Astrocyte of the hippocampus (primary cell): ENCODE measurements at regions not wholly inside any gene's neighbourhood (a gene's known extent, or its start where the extent isn't known, plus 50 kb on each side); places are given as distances from the start of the nearest gene placed in this dataset.
"Not testable (repeated sequence)": the region's sequence is repeated elsewhere in the genome, so short reads cannot be mapped to it uniquely, and the experiment has no call there.

Experiments used
- DNase-seq: peaks from one replicate; pipeline ENCODE4 v3.0.0; 2011; ENCODE audit warnings: low read depth, low spot score

DNA sequence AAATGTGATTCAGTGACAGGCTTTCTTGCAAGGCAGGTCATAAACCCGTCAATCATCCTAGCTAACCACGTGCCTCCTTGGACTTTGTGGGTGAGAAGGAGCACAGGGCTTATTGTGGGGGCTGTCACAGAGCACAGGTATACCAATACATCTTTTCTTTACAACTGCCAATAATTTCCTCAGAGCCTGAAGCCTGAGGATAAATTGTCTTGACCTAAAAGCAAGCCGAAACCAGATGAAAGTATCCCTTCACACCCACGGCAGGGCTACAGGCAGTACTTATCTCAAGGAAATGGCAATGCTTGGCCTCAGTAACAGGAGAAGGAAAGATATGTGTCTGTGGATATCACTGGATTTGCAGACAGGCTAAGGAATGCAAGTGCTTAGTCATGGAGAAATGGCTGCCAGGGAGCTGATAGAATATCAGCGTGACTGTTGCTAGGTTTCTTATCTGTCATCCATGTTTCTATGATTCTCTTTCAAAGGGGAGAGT is 90.3 kb upstream of the ZNF366 start:
- DNase-seq, result peak; percentile 83

DNA sequence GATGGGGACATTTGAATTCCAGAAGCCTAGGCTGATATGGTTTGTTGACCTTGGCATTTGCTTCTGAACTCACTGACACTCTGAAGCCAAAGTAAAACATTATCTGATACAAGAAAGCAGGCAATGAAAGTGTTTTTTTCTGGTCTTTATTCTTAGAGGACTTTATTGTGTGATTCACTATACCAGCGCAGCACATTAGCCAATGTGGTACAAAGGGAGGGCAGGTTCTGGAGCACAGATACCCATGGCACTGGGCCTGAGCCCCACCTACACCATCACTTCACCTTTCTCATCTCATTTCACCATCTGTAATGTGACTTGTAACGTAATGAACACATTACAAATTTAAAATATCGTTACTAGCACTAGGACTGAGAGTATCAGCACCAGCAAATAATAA is 89.7 kb upstream of the ZNF366 start:
- DNase-seq, result peak; percentile 15

DNA sequence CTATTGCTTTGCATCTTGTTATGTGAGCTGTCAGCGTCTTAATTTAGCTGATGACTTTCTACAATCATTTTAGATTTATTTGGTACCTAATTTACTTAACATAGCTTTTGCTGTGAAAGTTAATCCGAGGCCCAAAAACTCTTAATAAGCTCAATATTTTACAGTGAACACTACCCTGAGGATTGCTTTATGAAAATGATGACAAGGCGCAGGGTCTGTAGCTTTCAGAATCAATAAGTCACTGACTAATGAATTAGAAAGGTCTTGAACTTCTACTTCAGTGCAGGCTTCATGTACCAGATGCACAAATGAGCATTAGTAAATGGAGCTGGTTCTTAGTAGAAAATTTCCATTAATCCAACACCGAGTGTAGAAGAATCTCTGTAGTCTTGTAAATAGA is 81.4 kb upstream of the ZNF366 start:
- no peak for DNase-seq

DNA sequence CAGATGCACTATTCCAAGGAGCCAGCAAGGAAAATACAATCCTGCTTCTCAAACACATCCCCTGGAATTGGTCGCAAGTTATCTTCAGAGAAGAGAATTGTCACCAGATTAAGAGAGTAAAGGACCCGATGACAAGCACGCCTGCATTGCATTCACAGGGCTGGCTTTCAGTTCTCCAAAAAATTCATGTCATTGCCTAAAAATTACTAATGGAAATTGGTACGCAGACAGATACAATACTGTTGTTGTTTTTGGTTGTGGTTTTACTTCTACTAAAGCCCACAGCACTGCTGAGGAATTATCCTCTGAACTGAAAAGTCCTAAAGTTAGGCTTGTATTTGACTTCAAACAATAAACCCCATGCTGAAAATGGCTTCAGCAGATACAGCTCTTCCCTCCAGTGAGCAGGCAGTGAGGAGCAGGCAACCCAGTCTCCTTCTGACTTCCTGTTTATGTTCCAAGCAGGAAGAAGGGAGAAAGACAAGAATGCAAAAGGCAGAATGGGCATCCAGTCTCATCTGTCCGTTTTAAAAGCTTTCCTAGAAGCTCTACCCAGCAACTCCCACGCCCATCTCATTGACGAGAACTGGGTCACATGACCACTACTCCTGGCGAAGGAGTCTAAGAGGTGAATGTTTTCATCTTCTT is 80.6 kb upstream of the ZNF366 start:
- DNase-seq, result no peak

DNA sequence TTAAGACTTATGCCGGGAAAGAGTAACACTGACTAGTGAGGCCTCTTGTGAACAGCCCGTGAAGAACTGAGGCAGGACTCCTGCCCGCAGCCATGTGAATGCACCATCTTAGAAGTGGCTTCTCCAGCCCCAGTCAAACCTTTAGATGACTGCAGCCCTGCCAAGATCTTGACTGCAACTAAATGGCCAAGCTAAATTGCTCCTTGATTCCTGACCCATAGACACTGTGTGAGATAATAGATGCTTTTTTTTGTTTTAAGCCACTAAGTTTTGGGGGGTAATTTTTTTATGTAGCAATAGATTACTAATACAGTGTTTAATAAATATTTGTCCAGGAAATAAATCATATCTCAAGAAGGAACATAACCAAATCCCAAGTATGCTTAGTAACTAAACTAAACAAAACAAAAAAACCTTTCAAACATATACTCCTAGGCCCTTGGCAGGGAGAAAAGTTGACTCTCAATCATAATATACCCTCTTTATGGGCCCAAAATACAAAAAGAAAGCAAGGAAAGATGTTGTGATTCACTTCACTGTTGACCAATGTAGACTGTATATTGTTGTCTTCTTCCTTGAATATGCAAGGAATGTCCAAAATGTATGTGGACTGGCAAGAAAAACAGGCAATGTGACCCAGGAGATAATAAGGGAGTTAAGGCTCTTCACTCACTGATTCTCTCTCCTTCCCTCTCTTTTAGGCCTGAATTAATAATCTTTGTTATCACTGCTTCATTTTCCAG is 79.7 kb upstream of the ZNF366 start:
- no peak for DNase-seq

DNA sequence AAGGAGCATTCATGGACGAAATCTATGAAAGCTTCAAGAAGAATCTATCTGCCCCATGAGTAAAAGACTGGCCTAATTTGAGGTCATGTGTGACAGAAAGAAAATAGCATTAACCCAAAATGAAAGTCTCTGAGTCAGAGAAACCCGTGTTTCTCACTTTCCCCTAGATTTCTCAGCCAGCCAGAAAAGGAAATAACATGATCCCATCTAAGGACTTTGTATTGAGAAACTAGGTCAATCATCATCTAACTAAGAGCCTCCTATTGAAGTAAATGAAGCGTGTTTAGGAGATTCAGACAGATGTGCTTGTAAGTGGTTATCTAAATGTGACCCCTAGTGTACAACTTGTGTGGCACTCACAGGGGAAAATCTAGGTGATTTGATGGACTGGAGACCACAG is 77.3 kb upstream of the ZNF366 start:
- DNase-seq, result no peak

DNA sequence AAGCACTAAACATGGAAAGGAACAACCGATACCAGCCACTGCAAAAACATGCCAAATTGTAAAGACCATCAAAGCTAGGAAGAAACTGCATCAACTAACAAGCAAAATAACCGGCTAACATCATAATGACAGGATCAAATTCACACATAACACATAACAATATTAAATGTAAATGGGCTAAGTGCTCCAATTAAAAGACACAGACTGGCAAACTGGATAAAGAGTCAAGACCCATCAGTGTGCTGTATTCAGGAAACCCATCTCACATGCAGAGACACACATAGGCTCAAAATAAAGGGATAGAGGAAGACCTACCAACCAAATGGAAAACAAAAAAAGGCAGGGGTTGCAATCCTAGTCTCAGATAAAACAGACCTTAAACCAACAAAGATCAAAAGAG is 72.1 kb upstream of the ZNF366 start:
- DNase-seq, result not testable (repeated sequence)

DNA sequence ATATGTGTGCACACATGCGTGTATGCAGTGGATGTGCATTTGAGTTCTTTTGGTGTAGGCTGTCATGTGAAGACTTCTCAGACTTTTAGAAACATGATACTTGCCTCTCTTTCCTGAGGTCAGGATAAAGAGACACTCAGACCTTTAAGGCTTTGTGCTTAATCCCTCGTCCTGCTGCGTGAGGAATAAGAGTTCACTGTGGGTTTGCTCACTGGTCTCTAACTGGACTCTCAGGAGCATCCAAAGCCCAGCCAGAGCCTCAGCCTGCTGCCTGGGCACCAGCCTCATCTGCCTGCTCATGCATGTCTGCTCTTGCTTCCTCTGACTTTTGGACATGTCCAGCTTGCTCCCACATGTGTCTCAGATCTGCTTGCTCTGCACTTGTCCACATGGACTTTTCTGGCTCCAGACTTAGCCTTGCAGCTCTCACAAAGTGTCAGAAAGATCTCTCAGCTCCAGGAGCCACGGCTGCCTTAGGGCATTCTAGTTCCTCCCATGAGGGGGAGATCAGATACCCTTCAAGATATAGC is 65.1 kb upstream of the ZNF366 start:
- DNase-seq, result no peak

DNA sequence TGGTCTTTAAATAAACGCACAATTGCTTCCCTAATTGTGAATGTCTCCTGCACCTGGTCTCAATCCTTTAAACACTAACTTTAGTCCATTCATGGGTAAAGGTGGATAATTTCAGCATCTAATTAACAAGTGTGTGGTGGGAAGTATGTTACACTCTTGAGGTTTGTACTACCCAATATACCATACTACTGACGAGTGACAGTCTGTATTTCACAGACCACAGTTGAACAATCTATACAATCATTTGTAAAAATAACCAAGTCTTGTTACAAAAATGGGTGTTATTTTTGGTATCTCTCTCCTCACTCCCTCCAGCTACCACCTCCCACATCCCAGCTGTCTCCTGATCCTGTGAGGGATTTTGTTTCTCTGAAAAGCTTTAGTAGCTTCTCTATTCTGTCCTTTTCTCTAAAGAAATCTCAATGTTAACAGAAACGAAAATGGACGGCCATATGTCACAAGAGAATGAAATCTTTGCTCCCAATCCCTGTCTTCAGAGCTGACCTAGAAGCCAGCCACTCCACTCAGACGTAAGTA is 62.3 kb upstream of the ZNF366 start:
- DNase-seq, result no peak

DNA sequence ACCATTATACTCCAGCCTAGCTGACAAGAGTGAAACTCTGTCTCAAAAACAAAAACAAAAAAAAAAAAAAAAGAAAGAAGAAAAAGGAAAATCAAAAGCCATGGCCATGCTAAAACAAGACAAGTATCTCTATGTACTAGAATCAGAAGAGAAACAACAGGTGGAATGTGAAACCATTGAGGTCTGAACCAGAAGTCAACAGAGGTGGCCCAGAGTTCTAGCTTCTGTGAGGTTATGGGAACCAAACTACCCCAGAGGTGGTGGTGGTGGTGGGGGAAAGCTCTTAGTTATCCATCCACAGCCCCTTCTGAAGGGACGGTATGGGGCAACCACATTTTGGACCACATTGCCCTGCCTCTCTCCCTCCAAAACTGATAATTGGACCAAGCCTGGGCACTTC is 59.5 kb upstream of the ZNF366 start:
- no peak for DNase-seq

DNA sequence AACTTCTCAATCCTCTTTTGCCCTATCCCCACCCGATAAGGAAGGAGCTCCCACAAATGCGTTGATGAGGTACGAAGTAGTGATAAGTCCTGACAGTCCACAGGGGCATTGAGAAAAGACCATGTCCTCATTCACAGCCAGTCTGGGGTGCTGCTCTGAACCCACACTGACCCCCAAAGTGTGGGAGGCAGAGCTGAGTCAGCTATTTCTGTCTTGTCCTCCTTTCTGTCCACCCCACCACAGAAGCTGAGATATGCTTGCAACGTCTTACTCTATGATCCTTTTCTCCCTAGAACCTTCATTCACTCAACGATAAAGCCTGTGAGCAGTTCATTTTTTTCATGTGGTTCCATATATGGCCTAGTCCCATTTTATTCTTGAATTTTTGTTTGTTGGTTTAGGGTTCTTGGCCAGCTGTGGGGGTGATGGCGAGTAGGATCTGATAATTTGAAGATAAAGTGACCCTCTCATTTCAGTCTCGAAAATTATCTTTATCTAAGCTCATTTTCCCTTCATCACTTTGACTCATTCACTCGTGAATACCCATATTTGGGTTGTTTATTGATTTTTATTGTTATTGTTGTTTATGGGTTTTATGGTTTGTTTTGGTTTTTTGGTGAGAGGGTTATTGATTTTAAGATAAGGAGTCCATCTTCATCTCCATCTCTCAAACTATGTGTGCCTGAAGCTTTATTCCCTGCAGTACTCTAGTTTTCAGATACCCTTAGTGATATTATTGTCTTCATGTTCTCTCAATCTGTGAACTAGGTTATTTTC is 58.5 kb upstream of the ZNF366 start:
- DNase-seq, result no peak

DNA sequence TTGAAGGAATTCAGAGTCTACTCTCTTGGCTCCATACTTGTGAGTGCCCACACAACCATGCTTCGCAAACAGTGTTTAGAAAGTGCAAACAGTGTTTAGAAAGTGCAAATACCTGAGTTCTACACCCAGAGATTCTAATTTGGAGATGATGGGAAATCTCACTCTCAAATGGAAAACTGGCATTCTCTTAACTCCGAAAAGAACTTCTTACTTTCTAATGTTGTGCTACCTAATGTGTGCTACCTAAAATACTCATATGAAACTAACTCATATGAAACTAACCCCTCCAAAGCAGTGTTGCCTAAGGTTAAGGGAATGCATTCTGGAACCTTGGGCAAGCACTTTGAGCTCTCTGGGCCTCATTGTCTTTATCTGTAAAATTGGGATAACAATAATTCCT is 55.5 kb upstream of the ZNF366 start:
- no peak for DNase-seq

DNA sequence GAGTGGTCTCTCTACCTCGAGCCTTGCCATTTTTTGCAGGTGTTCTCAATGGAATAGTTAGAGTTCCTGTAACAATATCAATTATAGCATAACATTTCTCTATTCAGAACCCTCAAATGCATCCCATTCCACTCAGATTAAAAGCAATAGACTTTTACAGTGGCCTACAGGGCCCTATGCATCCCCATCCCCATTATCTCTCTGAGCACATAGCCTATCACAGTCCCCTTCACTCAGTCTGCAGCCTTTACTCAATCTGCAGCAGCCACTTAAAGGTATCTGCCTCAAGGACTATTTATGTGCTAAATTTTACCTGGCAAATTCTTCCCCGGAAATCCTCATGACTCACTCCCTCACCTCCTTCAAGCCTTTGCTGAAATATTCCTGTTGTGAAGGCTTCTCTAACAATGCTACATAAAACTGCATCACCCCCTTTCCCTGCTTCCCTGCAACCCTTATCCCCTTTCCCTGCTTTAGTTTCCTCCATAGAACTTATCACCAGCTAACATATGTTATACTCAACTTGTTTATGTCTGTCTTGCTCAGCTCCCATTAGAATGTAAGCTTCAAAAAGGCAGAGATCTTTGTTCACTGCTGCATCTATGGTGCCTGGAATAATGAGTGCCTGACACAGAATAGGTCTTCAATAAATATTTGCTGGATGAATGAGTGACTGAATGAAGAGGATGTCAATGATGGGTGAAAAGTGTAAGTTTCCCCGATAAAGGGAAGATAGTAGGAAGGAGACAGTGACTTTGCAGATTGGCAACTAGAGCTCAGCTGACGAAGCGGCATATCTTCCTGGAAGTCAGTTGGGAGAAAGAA is 54.1 kb upstream of the ZNF366 start:
- DNase-seq, result no peak

DNA sequence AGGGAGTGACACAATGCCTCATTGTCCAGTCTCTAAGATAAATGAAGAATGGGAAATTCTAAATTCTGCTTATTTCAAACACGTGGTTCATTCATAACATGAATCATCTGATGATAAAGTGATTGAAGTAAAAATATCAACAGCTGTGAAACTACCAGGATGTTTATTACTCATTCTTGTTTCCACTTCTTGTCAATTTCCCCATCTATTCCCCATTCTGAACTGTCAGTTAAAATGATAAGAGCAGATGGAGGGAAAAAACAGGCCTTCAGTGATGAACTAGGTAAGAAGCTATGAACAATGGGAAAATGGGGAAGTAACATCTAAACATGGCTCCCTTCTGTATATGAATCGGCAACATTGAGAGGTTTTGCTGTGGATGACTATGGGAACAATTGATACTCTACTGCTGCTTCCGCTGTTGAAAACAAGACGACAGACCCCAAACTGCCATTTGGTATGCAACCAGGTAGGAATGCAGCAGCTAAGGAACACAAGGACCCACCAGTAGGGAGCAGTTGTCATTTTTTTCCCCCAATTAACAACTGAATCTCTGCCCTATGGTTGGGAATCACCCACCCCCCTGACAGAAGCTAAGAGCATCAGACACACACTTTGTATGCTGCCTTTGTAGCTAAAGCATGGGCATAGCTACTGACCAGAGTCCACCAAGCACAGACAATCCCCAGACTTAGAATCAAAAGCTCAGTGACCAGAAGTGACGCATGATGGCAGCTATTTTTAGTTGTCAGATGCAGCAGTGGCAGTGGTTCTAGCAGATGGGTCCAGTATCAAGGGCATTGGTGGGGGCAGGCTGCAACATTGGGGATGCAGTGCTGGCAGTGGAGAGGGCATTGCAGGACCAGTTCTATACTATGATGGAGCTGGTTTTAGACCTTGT is 52.9 kb upstream of the ZNF366 start:
- no peak for DNase-seq

DNA sequence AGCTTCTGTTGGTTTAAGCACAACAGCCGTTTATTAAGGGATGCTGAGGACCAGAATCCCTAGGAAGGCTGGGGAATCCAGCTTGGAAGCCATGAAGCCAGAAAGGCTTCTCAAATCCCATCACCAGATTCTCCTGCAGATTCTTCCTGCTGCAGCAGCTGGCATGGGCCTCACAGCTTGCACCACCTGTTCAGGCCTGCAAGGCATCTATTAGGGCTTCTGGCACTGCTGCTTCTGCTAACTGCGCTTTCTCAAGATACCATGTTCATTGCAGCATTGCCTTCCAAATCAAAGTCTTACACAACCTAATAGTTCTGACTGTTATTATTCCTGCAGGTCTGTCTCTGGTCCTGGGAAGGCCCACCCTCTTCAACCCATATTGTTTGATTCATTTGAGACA is 51.2 kb upstream of the ZNF366 start:
- no peak for DNase-seq

DNA sequence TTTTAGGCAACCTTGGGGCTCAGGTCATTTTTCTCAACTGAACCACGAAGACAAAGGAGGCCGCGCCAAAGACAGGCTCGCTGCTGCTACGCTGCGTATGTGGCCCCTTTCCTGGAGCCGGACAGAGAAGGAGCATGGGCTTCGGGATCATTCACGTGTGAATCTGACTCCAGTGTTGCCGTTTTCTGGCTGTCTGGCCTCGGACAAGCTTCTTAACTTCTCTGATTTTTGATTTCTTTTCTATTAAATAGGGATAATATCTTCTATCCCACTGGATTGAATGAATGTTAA is 50.8 kb upstream of the ZNF366 start:
- DNase-seq, result no peak

DNA sequence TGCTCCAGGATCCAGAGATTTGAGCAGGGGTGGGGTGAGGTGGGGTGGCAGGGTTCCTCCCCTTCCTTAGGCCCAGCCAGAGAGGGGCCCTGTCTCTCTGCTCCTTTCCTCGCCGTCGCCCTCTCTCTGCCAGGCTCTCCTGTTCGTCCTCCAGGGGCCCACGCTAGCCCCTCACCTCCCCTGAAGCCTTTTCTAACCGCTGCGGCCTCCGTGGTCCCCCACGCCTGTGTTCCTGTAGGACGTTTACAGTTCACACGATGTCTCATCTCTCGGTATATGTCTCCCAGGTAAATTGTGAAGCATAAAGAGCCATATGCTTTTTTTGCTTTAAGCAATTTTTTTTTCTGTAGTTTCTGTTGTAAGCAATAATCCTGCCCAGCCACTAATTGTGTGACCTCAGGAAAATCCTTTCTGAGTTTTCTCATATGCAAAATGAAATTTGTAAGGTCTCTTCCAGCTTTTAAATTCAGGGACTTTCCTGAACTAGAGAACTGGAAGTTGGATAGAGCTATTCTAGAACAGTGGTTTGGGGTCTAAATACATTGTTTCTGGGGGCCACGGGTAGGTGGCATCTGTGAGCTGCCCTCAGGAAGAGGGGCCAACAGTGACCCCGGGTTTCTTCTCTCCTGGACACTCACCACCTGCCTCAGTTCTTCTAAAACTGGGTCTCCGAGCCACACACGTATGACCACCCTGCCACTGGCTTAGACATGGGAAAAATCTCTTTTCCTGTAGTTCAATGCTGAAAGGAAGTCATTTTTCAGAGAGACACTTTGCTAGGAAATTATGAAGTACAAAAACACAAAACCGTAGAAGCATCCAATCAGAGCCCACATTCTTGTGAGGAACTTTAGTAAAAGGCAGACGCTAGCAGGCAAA is 50.2 kb upstream of the ZNF366 start:
- no peak for DNase-seq
